AG04450 (cell line): ENCODE measurements at regions not wholly inside any gene's neighbourhood (a gene's known extent, or its start where the extent isn't known, plus 50 kb on each side); places are given as distances from the start of the nearest gene placed in this dataset.

Experiments
- CTCF ChIA-PET: fragments of 300-600, 350-600 bp; formaldehyde crosslinking; extraction: SDS; loops from one replicate; lab custom pipeline; 2022; ENCODE audit warnings: antibody characterized with exemption, inconsistent platforms; lab: Charles Lee
- POLR2A ChIA-PET: fragments of 350-600 bp; formaldehyde crosslinking; extraction: SDS; loops from one replicate; lab custom pipeline; 2021; ENCODE audit warnings: antibody characterized with exemption, inconsistent platforms; lab: Yijun Ruan, JAX
- DNase-seq: peaks from one replicate; pipeline ENCODE4 v3.0.0-alpha.2; 2011; ENCODE audit warnings: low read depth, low spot score
- H3K27ac ChIP-seq: one replicate; pipeline ENCODE4 v1.5.1; 2012; ENCODE audit warnings: low read depth, low read length, control low read depth
- H3K27me3 ChIP-seq: one replicate; pipeline ENCODE4 v1.6.0; 2012; ENCODE audit warnings: low read length; ENCODE audit not compliant: control insufficient read depth, insufficient read depth
- H3K4me3 ChIP-seq: 2 replicates; pipeline ENCODE4 v1.5.1; 2011; ENCODE audit warnings: mild to moderate bottlenecking, low read depth, low read length, control low read depth
- H3K9me3 ChIP-seq: 2 replicates; pipeline ENCODE4 v1.5.1; 2012; ENCODE audit warnings: low read length; ENCODE audit not compliant: control insufficient read depth, insufficient read depth
- TF ChIP-seq, protein P1 (sequence below): IDR thresholded peaks from 2 replicates; pipeline ENCODE4 v1.5.1; 2011; ENCODE audit warnings: low read depth, low read length, control low read depth, inconsistent platforms

DNA sequence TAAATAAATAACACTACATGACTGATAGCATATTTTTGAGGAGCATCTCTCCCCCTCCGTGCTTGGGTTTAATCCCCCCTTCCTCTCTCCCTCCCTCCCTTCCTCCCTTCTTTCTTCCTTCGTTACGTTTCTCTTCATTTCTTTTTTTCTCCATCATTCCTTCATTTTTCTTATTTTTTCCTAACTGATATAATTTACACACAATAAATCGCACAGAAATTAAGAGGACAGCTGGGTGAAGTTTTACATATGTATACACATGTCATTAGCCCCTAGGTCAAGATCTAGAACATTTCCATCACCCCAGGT, 51.4 kb upstream of the EZR start:
- H3K27ac ChIP-seq: no peak overlapping the region
- no peaks in the 10 kb centered on the region for H3K9me3 ChIP-seq
- CTCF ChIA-PET: interaction anchor here (0.6 kb wide), 1 partner anchor 669 kb away, joined by 8 read pairs; no protein-coding TSS in a partner anchor
- no peak overlapping the region for H3K4me3 ChIP-seq
- no peaks in the 10 kb centered on the region for H3K27me3 ChIP-seq
- no peak for DNase-seq
- POLR2A ChIA-PET: no interaction called here
- TF ChIP-seq, protein P1, sequence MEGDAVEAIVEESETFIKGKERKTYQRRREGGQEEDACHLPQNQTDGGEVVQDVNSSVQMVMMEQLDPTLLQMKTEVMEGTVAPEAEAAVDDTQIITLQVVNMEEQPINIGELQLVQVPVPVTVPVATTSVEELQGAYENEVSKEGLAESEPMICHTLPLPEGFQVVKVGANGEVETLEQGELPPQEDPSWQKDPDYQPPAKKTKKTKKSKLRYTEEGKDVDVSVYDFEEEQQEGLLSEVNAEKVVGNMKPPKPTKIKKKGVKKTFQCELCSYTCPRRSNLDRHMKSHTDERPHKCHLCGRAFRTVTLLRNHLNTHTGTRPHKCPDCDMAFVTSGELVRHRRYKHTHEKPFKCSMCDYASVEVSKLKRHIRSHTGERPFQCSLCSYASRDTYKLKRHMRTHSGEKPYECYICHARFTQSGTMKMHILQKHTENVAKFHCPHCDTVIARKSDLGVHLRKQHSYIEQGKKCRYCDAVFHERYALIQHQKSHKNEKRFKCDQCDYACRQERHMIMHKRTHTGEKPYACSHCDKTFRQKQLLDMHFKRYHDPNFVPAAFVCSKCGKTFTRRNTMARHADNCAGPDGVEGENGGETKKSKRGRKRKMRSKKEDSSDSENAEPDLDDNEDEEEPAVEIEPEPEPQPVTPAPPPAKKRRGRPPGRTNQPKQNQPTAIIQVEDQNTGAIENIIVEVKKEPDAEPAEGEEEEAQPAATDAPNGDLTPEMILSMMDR: no peak

- H3K27ac ChIP-seq: peak overlapping the region; percentile 82
- ChIA-PET CTCF (interaction anchor here (0.9 to 1.3 kb wide), 3 partner anchors 16 to 657 kb away, joined by 3 read pairs; no protein-coding TSS in a partner anchor), POLR2A (interaction anchor here (0.7 to 1.7 kb wide), 7 partner anchors 13 to 331 kb away, joined by 3 to 7 read pairs (median 3); partner anchors contain the start of genes EZR and RSPH3)
- no peaks in the 10 kb centered on the region for H3K27me3 ChIP-seq
- H3K4me3 ChIP-seq: peak overlapping the region; percentile 70
- TF ChIP-seq, protein P1: no peak
- H3K9me3 ChIP-seq: no peaks in the 10 kb centered on the region
- DNase-seq: peak; percentile 62
Observed at GRCh38 chr6:158869826-158870648, 50.9 kb upstream of the EZR start.

- Histone ChIP-seq H3K27me3 (no peaks in the 10 kb centered on the region), H3K9me3 (no peaks in the 10 kb centered on the region), H3K4me3 (peak overlapping the region; percentile 70), H3K27ac (peak overlapping the region; percentile 81)
- POLR2A ChIA-PET: interaction anchor here (0.7 to 1.7 kb wide), 7 partner anchors 14 to 330 kb away, joined by 3 to 7 read pairs (median 3); partner anchors contain the start of genes EZR and RSPH3
- CTCF ChIA-PET: interaction anchor here (0.9 to 1.3 kb wide), 3 partner anchors 15 to 656 kb away, joined by 3 read pairs; no protein-coding TSS in a partner anchor
- TF ChIP-seq, protein P1: no peak
- DNase-seq: no peak
Observed at GRCh38 chr6:158868890-158869825, 50.0 kb upstream of the EZR start.
